ENCODE measurements at regions not wholly inside any gene's neighbourhood (a gene's known extent, or its start where the extent isn't known, plus 50 kb on each side); places are given as distances from the start of the nearest gene placed in this dataset.

GRCh38 chr14:71804992-71805391 lies 127.2 kb upstream of the RGS6 start:
- TF ChIP-seq CTCF (IDR thresholded peaks at IDR 0.05; ENCODE audit: insufficient read depth, low read length) (no peak), SPI1 (IDR thresholded peaks at IDR 0.05; ENCODE audit: borderline replicate concordance, low read depth) (no peak), POLR2AphosphoS5 (IDR thresholded peaks at IDR 0.05; ENCODE audit: low read depth) (no peak), GABPA (IDR thresholded peaks at IDR 0.05; ENCODE audit: low read depth) (no peak)
- TF ChIP-seq, protein P1, sequence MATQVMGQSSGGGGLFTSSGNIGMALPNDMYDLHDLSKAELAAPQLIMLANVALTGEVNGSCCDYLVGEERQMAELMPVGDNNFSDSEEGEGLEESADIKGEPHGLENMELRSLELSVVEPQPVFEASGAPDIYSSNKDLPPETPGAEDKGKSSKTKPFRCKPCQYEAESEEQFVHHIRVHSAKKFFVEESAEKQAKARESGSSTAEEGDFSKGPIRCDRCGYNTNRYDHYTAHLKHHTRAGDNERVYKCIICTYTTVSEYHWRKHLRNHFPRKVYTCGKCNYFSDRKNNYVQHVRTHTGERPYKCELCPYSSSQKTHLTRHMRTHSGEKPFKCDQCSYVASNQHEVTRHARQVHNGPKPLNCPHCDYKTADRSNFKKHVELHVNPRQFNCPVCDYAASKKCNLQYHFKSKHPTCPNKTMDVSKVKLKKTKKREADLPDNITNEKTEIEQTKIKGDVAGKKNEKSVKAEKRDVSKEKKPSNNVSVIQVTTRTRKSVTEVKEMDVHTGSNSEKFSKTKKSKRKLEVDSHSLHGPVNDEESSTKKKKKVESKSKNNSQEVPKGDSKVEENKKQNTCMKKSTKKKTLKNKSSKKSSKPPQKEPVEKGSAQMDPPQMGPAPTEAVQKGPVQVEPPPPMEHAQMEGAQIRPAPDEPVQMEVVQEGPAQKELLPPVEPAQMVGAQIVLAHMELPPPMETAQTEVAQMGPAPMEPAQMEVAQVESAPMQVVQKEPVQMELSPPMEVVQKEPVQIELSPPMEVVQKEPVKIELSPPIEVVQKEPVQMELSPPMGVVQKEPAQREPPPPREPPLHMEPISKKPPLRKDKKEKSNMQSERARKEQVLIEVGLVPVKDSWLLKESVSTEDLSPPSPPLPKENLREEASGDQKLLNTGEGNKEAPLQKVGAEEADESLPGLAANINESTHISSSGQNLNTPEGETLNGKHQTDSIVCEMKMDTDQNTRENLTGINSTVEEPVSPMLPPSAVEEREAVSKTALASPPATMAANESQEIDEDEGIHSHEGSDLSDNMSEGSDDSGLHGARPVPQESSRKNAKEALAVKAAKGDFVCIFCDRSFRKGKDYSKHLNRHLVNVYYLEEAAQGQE (IDR thresholded peaks at IDR 0.05; ENCODE audit: insufficient replicate concordance, low read depth) = no peak
